ENCODE measurements at regions not wholly inside any gene's neighbourhood (a gene's known extent, or its start where the extent isn't known, plus 50 kb on each side); places are given as distances from the start of the nearest gene placed in this dataset.

DNA sequence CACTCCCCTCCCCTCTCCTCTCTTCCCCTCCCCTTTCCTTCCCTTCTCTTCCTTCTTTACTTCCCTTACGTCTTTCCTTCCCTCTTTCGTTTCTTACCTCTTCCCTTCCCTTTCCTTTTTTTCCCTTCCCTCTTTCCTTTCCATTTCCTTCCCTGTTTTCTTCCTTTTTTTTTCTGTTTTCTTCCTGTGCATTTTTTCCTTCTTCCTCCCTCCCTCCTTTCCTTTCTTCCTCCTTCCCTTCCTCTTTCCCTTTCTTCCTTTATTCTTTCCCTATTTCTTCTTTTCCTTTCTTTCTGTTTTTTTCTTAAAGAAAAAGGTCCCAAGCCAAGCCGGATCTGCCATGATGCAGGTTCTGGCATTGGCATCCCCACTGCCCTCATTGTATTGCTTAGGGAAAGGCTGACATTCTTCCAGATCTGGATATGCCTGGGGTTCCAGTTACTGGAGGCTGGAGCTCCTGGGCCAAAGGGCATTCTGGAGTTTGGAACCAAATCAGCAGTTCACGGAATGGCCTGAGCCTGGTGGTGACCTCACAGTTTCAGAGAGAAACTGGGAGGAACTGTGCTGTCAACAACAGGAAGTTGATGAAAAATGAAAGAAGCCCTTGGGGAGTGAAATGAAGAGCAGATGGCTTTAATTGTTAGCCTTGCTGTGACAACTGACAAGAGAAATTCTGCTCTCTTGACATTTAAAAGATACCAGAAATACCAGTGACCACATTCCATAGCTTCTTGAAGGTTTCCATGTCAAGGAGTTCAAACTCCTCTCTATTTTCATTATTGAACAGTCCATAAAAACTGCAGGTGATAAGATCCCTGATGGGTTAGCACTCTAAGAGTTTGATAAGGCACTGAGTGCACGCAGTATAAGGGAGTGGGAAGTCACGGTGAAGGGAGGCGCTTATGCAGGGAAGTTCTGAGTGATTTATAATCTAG lies 622.1 kb downstream of the SPRY1 start:
- TF ChIP-seq EP300 (IDR thresholded peaks at IDR 0.05): no peak
- TF ChIP-seq, protein P1, sequence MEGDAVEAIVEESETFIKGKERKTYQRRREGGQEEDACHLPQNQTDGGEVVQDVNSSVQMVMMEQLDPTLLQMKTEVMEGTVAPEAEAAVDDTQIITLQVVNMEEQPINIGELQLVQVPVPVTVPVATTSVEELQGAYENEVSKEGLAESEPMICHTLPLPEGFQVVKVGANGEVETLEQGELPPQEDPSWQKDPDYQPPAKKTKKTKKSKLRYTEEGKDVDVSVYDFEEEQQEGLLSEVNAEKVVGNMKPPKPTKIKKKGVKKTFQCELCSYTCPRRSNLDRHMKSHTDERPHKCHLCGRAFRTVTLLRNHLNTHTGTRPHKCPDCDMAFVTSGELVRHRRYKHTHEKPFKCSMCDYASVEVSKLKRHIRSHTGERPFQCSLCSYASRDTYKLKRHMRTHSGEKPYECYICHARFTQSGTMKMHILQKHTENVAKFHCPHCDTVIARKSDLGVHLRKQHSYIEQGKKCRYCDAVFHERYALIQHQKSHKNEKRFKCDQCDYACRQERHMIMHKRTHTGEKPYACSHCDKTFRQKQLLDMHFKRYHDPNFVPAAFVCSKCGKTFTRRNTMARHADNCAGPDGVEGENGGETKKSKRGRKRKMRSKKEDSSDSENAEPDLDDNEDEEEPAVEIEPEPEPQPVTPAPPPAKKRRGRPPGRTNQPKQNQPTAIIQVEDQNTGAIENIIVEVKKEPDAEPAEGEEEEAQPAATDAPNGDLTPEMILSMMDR (IDR thresholded peaks at IDR 0.05): no peak
- TF ChIP-seq POLR2A (IDR thresholded peaks at IDR 0.05): no peak

Data from sigmoid colon (tissue), 4 donors.